Skeletal muscle tissue (tissue), 3 donors: ENCODE measurements at regions not wholly inside any gene's neighbourhood (a gene's known extent, or its start where the extent isn't known, plus 50 kb on each side); places are given as distances from the start of the nearest gene placed in this dataset.
"Not testable (repeated sequence)": the region's sequence is repeated elsewhere in the genome, so short reads cannot be mapped to it uniquely, and the experiment has no call there.

Experiments
- H3K27ac ChIP-seq: one replicate; pipeline ENCODE4 v1.7.0; 2013; ENCODE audit warnings: mild to moderate bottlenecking, low read depth, low read length, inconsistent platforms
- H3K27me3 ChIP-seq, 3 donors: one replicate each; pipeline ENCODE4 v1.7.0; 2013; ENCODE audit warnings: low read length in 3 of 3; ENCODE audit not compliant: control insufficient read depth in 3 of 3, insufficient read depth in 3 of 3
- H3K36me3 ChIP-seq, 3 donors: one replicate each; pipeline ENCODE4 v1.7.0; 2013; ENCODE audit warnings: low read length in 3 of 3; ENCODE audit not compliant: control insufficient read depth in 3 of 3, insufficient read depth in 3 of 3
- H3K4me1 ChIP-seq, 3 donors: one replicate each; pipeline ENCODE4 v1.7.0; 2013; ENCODE audit warnings: low read length in 3 of 3, mild to moderate bottlenecking in 3 of 3; ENCODE audit not compliant: control insufficient read depth in 3 of 3, insufficient read depth in 3 of 3
- H3K4me3 ChIP-seq, 3 donors: one replicate each; pipeline ENCODE4 v1.7.0; 2013; ENCODE audit warnings: low read length in 3 of 3
- H3K9ac ChIP-seq, 3 donors: one replicate each; pipeline ENCODE4 v1.7.0; 2013; ENCODE audit warnings: low read length in 3 of 3, mild to moderate bottlenecking in 3 of 3, moderate library complexity in 2 of 3, low read depth in 1 of 3
- H3K9me3 ChIP-seq, 3 donors: one replicate each; pipeline ENCODE4 v1.7.0; 2013; ENCODE audit warnings: low read length in 3 of 3; ENCODE audit not compliant: control insufficient read depth in 3 of 3
- donor health status: Osteomylitis.

GRCh38 chr2:219743548-219743947 lies 116.1 kb downstream of the SLC4A3 start:
- no peaks in the 10 kb centered on the region for H3K36me3 ChIP-seq
- no peak overlapping the region for H3K9ac ChIP-seq
- no peaks in the 10 kb centered on the region for H3K9me3 ChIP-seq
- no peak overlapping the region for H3K4me3 ChIP-seq
- no peaks in the 10 kb centered on the region for H3K27me3 ChIP-seq
- no peak overlapping the region for H3K27ac ChIP-seq
- peaks cover 2 to 8% (median 3%) of the 10 kb centered on the region in 3 donors for H3K4me1 ChIP-seq

GRCh38 chr2:219744066-219744465 lies 116.6 kb downstream of the SLC4A3 start:
- Histone ChIP-seq H3K9me3 (no peaks in the 10 kb centered on the region), H3K27ac (no peak overlapping the region), H3K27me3 (no peaks in the 10 kb centered on the region), H3K36me3 (no peaks in the 10 kb centered on the region), H3K4me3 (no peak overlapping the region), H3K4me1 (peaks cover 2 to 8% (median 3%) of the 10 kb centered on the region in 3 donors), H3K9ac (no peak overlapping the region)

- H3K27ac ChIP-seq, result no peak overlapping the region
- peaks cover 2 to 8% (median 3%) of the 10 kb centered on the region in 3 donors for H3K4me1 ChIP-seq
Observed at GRCh38 chr2:219744600-219744999, 117.2 kb downstream of the SLC4A3 start.

GRCh38 chr2:219747637-219748036 lies 120.2 kb downstream of the SLC4A3 start:
- H3K4me1 ChIP-seq, result peaks cover 2 to 8% (median 3%) of the 10 kb centered on the region in 3 donors
- no peak overlapping the region for H3K4me3 ChIP-seq
- H3K36me3 ChIP-seq, result no peaks in the 10 kb centered on the region
- no peaks in the 10 kb centered on the region for H3K27me3 ChIP-seq
- H3K27ac ChIP-seq, result no peak overlapping the region
- no peaks in the 10 kb centered on the region for H3K9me3 ChIP-seq
- no peak overlapping the region for H3K9ac ChIP-seq

More at GRCh38 chr2:219744600-219744999, 117.2 kb downstream of the SLC4A3 start:
- H3K9ac ChIP-seq, result no peak overlapping the region
- H3K9me3 ChIP-seq, result no peaks in the 10 kb centered on the region
- no peaks in the 10 kb centered on the region for H3K27me3 ChIP-seq
- no peak overlapping the region for H3K4me3 ChIP-seq
- H3K36me3 ChIP-seq, result no peaks in the 10 kb centered on the region

- Histone ChIP-seq H3K9me3 (no peaks in the 10 kb centered on the region), H3K9ac (no peak overlapping the region), H3K36me3 (no peaks in the 10 kb centered on the region), H3K4me1 (peaks cover 0 to 4% (median 2%) of the 10 kb centered on the region in 3 donors), H3K4me3 (no peak overlapping the region), H3K27me3 (no peaks in the 10 kb centered on the region), H3K27ac (no peak overlapping the region)
Observed at GRCh38 chr2:219748671-219749570, 121.5 kb downstream of the SLC4A3 start.

GRCh38 chr2:219751121-219751520 lies 123.7 kb downstream of the SLC4A3 start:
- H3K27me3 ChIP-seq, H3K4me3 ChIP-seq, H3K36me3 ChIP-seq, H3K9ac ChIP-seq, H3K27ac ChIP-seq, H3K9me3 ChIP-seq, H3K4me1 ChIP-seq: not testable (repeated sequence)

GRCh38 chr2:219752726-219753125 lies 125.3 kb downstream of the SLC4A3 start:
- no peaks in the 10 kb centered on the region for H3K9me3 ChIP-seq
- H3K36me3 ChIP-seq, result no peaks in the 10 kb centered on the region
- H3K27me3 ChIP-seq, result no peaks in the 10 kb centered on the region
- H3K4me3 ChIP-seq, result no peak overlapping the region
- no peaks in the 10 kb centered on the region for H3K4me1 ChIP-seq
- H3K9ac ChIP-seq, result no peak overlapping the region
- H3K27ac ChIP-seq, result no peak overlapping the region

- Histone ChIP-seq H3K27me3 (no peaks in the 10 kb centered on the region), H3K9ac (no peak overlapping the region), H3K9me3 (no peaks in the 10 kb centered on the region), H3K36me3 (no peaks in the 10 kb centered on the region), H3K4me3 (no peak overlapping the region), H3K4me1 (no peaks in the 10 kb centered on the region), H3K27ac (no peak overlapping the region)
Observed at GRCh38 chr2:219758907-219759680, 131.7 kb downstream of the SLC4A3 start.

GRCh38 chr2:219759801-219760200 lies 132.4 kb downstream of the SLC4A3 start:
- no peaks in the 10 kb centered on the region for H3K36me3 ChIP-seq
- no peaks in the 10 kb centered on the region for H3K9me3 ChIP-seq
- no peak overlapping the region for H3K27ac ChIP-seq
- H3K27me3 ChIP-seq, result no peaks in the 10 kb centered on the region
- H3K4me1 ChIP-seq, result no peaks in the 10 kb centered on the region
- H3K9ac ChIP-seq, result no peak overlapping the region
- no peak overlapping the region for H3K4me3 ChIP-seq
